OCI-LY7 (cell line): ENCODE measurements at regions not wholly inside any gene's neighbourhood (a gene's known extent, or its start where the extent isn't known, plus 50 kb on each side); places are given as distances from the start of the nearest gene placed in this dataset.

ENCODE experiments used
- BruUV-seq: library from RNA; stranded (reverse); fragments of 400-500 nt; replicated peaks from 2 replicates; lab custom pipeline; 2021; lab: Mats Ljungman, UMichigan
- CTCF ChIA-PET: fragments of 300-600 bp; sonication (Branson Sonifier 250); formaldehyde crosslinking; loops from one replicate; lab custom pipeline; 2022; ENCODE audit warnings: antibody characterized with exemption; ENCODE audit not compliant: unreplicated experiment; lab: Charles Lee
- POLR2A ChIA-PET: fragments of 300-600 bp; sonication (Branson Sonifier 250); formaldehyde crosslinking; loops from one replicate; lab custom pipeline; 2022; ENCODE audit warnings: antibody characterized with exemption; lab: Charles Lee
- DNase-seq: peaks from one replicate; pipeline ENCODE4 v3.0.0-alpha.2; 2015; ENCODE audit warnings: low spot score
- H2AFZ ChIP-seq: fragments of 200-600 bp; sonication (generic), shearing (Covaris generic); 2 replicates; pipeline ENCODE4 v1.6.1; 2014; ENCODE audit warnings: mild to moderate bottlenecking, antibody characterized with exemption, low read length, moderate library complexity
- H3K27ac ChIP-seq: fragments of 200-600 bp; sonication (generic); 2 replicates; pipeline ENCODE4 v1.5.1; 2014; ENCODE audit warnings: mixed run types, low read depth, mild to moderate bottlenecking, moderate library complexity, low read length, inconsistent platforms; ENCODE audit not compliant: poor library complexity, severe bottlenecking
- H3K36me3 ChIP-seq: fragments of 200-600 bp; sonication (generic); 2 replicates; pipeline ENCODE4 v1.6.1; 2014; ENCODE audit warnings: mild to moderate bottlenecking, antibody characterized with exemption, low read length, moderate library complexity, mixed read lengths; ENCODE audit not compliant: insufficient read depth
- H3K4me1 ChIP-seq: fragments of 200-600 bp; sonication (generic); 2 replicates; pipeline ENCODE4 v1.5.1; 2014; ENCODE audit warnings: mild to moderate bottlenecking, low read length; ENCODE audit not compliant: insufficient read depth, poor library complexity, severe bottlenecking
- H3K4me2 ChIP-seq: fragments of 200-600 bp; sonication (generic); 2 replicates; pipeline ENCODE4 v1.6.1; 2014; ENCODE audit warnings: mild to moderate bottlenecking, low read length
- H3K4me3 ChIP-seq: fragments of 200-600 bp; sonication (generic); 2 replicates; pipeline ENCODE4 v1.5.1; 2014; ENCODE audit warnings: mild to moderate bottlenecking, low read depth, low read length; ENCODE audit not compliant: poor library complexity, severe bottlenecking
- H3K79me2 ChIP-seq: fragments of 200-600 bp; sonication (generic); 2 replicates; pipeline ENCODE4 v1.6.1; 2016; ENCODE audit warnings: low read depth, mild to moderate bottlenecking, low read length, moderate library complexity, mixed read lengths; ENCODE audit not compliant: insufficient read depth
- H3K9me2 ChIP-seq: fragments of 200-600 bp; sonication (generic); 2 replicates; pipeline ENCODE4 v1.6.1; 2016; ENCODE audit warnings: mild to moderate bottlenecking, low read length, mixed read lengths; ENCODE audit not compliant: insufficient read depth
- H3K9me3 ChIP-seq: fragments of 200-600 bp; sonication (generic); 2 replicates; pipeline ENCODE4 v1.6.1; 2014; ENCODE audit warnings: mild to moderate bottlenecking, mixed run types, low read length, mixed read lengths
- H4K20me1 ChIP-seq: fragments of 200-600 bp; sonication (generic); 2 replicates; pipeline ENCODE4 v1.6.1; 2014; ENCODE audit warnings: mild to moderate bottlenecking, antibody characterized with exemption, low read length, moderate library complexity, mixed read lengths; ENCODE audit not compliant: insufficient read depth
- EZH2phosphoT487 ChIP-seq: fragments of 200-600 bp; sonication (generic); IDR thresholded peaks from 2 replicates; pipeline ENCODE4 v1.6.1; 2018; ENCODE audit warnings: low read depth, borderline replicate concordance, mild to moderate bottlenecking, mixed run types, antibody characterized with exemption, low read length, moderate library complexity, mixed read lengths
- intact Hi-C: fragments of 100-400 bp; cut with micrococcal nuclease; formaldehyde crosslinking; loops from one replicate; pipeline ENCODE4 v1.10.0; 2022; ENCODE audit not compliant: unreplicated experiment
- TF ChIP-seq, protein P1 (sequence below): fragments of 200-600 bp; sonication (generic); conservative IDR thresholded peaks from 2 replicates; pipeline ENCODE4 v1.5.1; 2014; ENCODE audit warnings: mild to moderate bottlenecking, antibody characterized with exemption, low read length, moderate library complexity, mixed read lengths

DNA sequence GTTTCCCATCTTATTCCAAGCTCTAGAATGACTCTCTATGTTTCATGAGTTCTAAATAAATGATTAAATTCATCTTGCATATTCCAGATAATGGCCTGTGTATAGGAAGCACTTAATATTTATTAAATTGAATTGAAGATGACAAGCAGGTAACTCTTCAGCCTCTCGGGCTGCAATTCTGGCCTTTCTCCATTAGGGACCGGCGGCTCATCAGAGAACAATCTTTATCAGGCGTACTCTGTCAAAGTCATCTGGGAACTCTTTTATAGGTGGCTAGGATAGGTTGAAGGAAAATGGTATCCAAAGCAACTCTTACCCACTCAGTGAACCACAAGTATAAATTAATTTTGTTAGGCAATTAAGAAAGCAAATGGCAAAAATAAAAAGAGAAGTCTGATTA lies 308.5 kb downstream of the NOL4 start:
- Histone ChIP-seq H2AFZ (no peak overlapping the region), H3K4me3 (no peak overlapping the region), H4K20me1 (no peaks in the 10 kb centered on the region), H3K9me3 (no peaks in the 10 kb centered on the region), H3K79me2 (no peaks in the 10 kb centered on the region), H3K36me3 (no peaks in the 10 kb centered on the region; the same call in 1 of the 2 replicates), H3K4me1 (peaks cover 29% of the 10 kb centered on the region), H3K9me2 (no peaks in the 10 kb centered on the region), H3K4me2 (no peak overlapping the region), H3K27ac (no peak overlapping the region)
- intact Hi-C loops, result no loop called here
- DNase-seq, result no peak
- no peak for TF ChIP-seq EZH2phosphoT487
- TF ChIP-seq, protein P1, sequence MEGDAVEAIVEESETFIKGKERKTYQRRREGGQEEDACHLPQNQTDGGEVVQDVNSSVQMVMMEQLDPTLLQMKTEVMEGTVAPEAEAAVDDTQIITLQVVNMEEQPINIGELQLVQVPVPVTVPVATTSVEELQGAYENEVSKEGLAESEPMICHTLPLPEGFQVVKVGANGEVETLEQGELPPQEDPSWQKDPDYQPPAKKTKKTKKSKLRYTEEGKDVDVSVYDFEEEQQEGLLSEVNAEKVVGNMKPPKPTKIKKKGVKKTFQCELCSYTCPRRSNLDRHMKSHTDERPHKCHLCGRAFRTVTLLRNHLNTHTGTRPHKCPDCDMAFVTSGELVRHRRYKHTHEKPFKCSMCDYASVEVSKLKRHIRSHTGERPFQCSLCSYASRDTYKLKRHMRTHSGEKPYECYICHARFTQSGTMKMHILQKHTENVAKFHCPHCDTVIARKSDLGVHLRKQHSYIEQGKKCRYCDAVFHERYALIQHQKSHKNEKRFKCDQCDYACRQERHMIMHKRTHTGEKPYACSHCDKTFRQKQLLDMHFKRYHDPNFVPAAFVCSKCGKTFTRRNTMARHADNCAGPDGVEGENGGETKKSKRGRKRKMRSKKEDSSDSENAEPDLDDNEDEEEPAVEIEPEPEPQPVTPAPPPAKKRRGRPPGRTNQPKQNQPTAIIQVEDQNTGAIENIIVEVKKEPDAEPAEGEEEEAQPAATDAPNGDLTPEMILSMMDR, result 0 out of 2 replicates have a peak, but pooled peaks have one; percentile 27
- CTCF ChIA-PET, result no interaction called here
- POLR2A ChIA-PET, result interaction anchor here (0.6 to 1.0 kb wide), 2 partner anchors 9 to 37 kb away, joined by 3 to 10 read pairs; no protein-coding TSS in a partner anchor
- BruUV-seq, result no TSS peak

DNA sequence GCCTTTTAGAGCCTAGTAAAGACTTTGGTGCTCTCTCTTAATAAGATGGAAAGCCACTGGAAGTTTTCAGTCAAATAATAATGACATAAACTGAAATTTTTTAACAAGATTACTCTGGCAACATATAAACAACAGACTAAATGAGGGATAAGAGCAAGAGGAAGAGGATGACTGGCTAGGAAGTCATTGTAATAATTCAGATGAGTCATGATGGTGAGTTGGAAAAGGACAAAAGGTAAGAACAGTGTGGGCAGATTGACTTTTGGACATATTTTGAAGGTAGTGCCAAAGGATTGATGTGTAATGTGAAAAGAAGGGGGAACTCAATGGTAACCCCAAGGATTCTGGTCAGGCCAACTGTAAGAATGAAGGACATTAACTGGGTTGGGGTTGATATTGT lies 310.3 kb downstream of the NOL4 start:
- Histone ChIP-seq H3K4me1 (peaks cover 22% of the 10 kb centered on the region), H3K36me3 (no peaks in the 10 kb centered on the region; the same call in 1 of the 2 replicates), H3K4me3 (no peak overlapping the region), H3K79me2 (no peaks in the 10 kb centered on the region), H3K4me2 (no peak overlapping the region), H3K9me2 (no peaks in the 10 kb centered on the region), H2AFZ (no peak overlapping the region), H4K20me1 (no peaks in the 10 kb centered on the region), H3K9me3 (no peaks in the 10 kb centered on the region), H3K27ac (no peak overlapping the region)
- no TSS peak for BruUV-seq
- no peak for DNase-seq
- TF ChIP-seq, protein P1, result no peak
- TF ChIP-seq EZH2phosphoT487, result no peak
- ChIA-PET CTCF (no interaction called here), POLR2A (no interaction called here)
- intact Hi-C loops, result loop anchor here (5.0 kb wide), 1 partner anchor 42 kb away; no protein-coding TSS in a partner anchor

DNA sequence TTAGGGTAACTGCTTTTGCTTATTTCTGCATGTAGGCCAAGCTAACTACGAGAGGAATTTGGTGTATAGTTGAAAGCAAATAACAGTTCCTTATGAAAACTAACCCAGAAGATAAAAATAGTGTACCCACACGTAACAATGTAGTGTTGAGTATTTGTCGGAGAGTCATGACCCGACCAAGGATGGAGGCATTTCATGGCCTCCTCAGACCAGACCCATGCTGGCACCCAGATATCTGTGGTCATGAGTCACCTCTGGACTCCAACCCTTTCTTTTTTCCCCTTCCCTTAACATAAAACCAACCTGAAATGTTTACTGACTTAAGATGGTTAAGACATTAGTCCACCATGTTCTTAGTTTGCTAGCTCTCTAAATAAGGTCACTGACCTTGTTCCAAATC lies 318.7 kb downstream of the NOL4 start:
- BruUV-seq, result no TSS peak
- CTCF ChIA-PET, result no interaction called here
- Histone ChIP-seq H3K4me2 (no peak overlapping the region), H3K9me2 (no peaks in the 10 kb centered on the region), H3K4me3 (no peak overlapping the region), H3K36me3 (no peaks in the 10 kb centered on the region; the same call in 1 of the 2 replicates), H3K79me2 (no peaks in the 10 kb centered on the region), H3K9me3 (peaks cover 37% of the 10 kb centered on the region), H4K20me1 (no peaks in the 10 kb centered on the region), H2AFZ (no peak overlapping the region), H3K4me1 (peaks cover 9% of the 10 kb centered on the region), H3K27ac (no peak overlapping the region)
- no peak for DNase-seq
- TF ChIP-seq, protein P1, result no peak
- no peak for TF ChIP-seq EZH2phosphoT487
- intact Hi-C loops, result no loop called here
- POLR2A ChIA-PET, result no interaction called here
